Right renal pelvis (tissue), 4 donors: ENCODE measurements at regions not wholly inside any gene's neighbourhood (a gene's known extent, or its start where the extent isn't known, plus 50 kb on each side); places are given as distances from the start of the nearest gene placed in this dataset.

Experiments used
- DNase-seq, 4 donors: peaks; one replicate each; pipeline ENCODE4 v3.0.0-alpha.2; 2013; ENCODE audit warnings: low read depth in 4 of 4, low spot score in 3 of 4, missing footprints in 1 of 4

DNA sequence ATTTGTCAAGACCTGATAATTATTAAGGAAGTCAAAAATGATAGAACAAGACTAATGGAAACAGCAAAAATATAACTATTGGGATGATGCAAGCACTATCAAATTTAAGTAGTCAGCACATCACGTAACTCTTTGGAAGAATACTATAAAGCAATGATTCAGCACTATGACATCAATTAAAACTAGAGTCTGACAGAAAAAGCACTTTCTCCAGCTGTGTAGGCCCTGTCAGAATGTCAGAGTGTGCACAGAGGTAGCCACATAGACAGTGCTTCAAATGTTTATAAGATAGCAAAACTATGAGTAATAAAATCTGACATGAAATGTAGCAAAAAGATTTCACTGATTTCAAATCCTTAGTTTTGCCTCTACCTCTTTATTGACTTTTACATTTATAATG is 1226.6 kb upstream of the ADGRL3 start:
- DNase-seq: no peak

DNA sequence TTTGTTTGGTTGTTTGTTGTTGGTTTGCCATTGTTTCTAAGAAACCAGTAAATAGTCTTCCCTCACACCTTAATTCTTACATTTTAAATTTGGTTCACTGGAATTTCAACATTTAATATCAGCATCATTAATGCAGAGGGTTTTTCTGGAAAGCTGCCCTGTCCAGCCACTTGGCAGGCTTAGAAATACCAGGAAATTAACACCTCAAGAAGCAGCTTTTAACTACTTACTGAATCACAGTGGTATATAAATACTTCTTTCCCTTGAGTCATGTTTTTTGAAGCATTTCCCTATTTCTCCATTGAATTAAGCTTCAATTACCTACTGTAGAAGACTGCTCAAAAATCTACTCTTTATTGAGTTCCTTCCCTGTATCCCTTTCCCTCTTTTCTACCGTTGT is 1221.1 kb upstream of the ADGRL3 start:
- no peak for DNase-seq

DNA sequence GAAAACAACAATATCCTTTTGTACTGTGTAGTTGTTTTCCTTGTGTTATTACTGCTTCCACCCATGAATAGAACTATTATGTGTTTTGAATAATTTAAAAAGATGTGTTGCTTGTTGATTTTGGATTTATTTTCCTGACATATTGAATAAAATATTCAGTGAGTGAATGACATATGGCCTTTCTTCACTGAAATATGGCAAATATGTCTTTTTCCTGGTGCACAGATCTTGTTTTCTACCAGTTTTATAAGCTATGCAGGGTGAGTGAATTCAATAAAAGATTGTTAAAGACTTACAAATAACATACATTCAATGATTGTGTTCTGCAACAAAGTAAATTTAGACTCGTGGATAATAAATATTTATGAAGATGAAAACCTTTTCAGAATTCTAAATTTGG is 1216.3 kb upstream of the ADGRL3 start:
- no peak for DNase-seq

DNA sequence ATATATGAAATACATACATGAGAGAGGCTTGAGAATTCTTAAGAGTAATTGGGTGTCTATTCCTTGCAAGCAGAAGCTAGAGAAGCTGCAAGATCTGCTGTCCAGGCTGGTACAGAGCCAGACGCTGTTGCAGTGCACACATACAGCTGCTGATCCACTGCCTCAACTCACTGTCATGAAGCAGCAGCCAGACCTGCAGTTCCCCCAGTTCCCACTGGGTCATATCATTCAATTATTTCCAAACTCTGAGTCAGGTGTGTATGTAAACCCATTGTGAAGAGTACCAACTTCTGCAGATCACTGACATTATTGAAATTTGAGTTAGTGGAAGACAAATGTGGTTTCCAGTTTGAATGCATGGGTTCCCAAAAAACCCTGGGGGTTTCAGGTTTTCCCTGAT is 1212.8 kb upstream of the ADGRL3 start:
- DNase-seq: no peak

GRCh38 chr4:59994118-59994517 is 1206.0 kb upstream of the ADGRL3 start:
- no peak for DNase-seq

DNA sequence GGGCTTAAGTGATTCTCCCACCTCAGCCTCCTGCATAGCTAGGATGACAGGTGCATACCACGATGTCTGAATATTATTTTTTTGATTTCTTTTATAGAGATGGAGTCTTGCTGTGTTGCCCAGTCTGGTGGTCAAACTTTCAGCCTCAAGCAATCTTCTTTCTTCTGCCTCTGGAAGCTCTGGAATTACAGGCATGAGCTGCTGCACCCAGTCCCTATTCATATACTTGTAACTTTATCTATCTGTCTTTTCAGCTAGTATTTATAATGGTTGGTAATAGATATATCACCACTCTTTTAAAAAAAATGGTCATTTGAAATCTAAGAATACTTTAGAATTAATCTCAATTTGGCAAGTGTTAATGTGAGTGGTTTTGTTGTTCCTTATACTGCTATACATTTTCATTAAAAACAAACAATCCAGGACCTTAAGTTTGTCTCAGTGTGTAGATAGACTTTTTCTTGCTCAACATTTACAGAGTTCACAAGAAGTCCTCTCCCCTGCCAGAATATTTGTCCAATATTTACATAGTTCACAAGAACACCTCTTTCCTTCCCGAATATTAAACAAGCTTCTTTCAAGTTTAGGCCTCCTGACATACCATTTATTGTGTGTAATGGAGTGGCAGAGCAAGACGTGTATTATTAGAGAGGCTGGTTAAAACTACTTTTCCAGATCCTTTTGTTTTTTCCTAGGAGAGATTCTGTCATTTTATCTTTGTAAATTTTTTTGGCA is 1197.4 kb upstream of the ADGRL3 start:
- no peak for DNase-seq

DNA sequence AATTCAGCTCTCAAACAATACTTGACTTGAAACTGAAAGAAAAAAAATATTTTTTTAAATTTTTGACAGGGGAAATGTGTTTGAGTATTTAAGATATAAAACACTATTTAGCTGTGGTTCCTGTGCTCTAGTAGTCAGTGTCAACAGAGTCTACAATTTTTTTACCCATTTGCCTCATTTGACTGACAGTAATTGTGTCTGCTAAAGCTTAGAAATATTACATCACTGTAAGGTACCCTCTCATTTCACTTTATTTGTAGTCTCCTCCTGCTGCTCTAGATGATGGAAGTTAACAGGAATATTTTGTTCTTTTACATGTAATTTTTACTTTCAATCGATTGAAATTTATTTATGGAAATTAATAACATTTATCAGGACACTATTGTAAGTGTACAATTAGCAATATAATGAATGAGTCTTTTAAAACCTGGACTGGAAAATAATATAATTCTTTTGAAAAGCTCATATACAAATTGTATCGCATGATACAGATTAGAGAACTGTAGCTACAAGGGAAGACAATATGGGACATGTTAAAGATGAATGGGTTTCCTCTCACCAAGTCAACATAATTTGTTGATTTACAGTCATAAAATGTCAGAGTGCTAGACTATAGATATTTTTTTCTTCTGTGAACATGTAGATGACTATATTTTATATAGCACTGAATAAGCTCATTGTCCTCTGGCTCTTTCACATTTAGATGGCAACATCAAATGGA is 1186.5 kb upstream of the ADGRL3 start:
- no peak for DNase-seq

DNA sequence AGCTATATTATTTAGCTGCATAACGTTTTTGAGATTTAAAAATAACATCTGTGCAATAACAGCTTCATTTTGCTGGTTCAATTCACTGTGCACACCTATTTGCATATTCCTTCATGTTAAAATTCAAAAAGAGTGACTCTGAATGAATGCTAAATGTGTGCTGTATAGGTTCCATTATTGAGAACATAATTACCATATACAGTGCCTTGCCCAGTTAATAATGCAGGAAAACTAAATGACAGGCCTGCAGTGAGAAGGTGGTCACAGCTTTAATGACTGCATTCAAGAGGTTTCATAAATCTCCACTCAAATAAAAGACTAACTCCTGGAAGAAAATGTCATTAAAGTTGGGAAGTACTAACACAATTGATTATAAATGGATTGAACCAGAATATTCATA is 1183.2 kb upstream of the ADGRL3 start:
- DNase-seq: no peak

DNA sequence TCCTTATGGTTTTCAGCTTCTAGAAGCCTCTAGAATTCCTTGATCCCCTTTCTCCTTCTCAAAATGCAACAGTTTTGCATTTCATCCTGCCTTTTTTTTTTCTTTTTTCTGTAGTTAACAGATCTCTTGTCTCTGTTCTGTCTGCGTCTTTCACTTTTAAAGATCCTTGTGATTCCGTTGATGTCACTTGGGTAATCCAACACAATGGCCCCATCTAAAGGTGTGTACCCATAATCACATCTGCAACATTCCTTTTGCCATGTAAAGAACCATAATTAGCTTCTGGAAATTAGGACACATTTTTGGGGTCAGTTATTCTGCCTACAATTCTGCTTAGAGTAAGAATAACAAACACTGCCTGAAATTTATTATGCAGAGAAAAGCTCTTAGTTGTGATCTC is 1180.9 kb upstream of the ADGRL3 start:
- no peak for DNase-seq

- DNase-seq: no peak
Measured at GRCh38 chr4:60019946-60020345, 1180.2 kb upstream of the ADGRL3 start.

DNA sequence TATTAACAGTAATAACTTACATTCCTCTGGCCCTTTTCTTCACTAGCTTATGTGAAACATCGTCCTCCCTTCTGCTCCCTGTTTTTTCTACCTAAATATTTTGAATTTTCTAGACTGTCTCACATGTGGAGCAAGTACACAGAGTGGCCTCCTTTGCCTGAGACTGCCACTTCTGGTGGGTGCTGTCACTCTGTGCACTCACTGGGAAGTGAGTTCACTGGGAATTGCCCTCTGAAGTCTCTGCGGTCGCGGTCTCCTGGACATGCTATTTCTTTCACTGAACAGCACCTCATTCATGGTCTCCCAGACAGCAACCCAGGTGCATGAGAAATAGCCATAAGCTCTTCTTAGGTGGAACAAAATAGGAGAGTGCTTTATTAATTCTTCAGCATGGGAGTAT is 1179.7 kb upstream of the ADGRL3 start:
- no peak for DNase-seq

DNA sequence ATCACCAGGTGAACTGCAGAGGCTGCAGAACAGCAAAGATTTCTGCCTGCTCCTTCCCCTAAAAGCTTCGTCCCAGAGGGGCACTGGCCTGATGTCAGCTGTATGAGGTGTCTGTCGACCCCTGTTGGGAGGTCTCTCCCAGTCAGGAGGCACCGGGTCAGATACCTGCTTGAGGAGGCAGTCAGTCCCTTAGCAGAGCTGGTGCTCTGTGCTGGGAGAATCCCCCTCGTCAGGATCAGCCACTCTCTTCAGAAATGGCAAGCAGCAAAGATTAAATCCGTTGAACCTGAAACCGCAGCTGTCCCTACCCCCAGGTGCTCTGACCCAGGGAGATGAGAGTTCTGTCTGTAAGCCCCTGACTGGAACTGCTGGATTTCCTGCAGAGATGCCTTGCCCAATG is 1166.3 kb upstream of the ADGRL3 start:
- no peak for DNase-seq

- DNase-seq: no peak
Measured at GRCh38 chr4:60034361-60034760, 1165.8 kb upstream of the ADGRL3 start.

DNA sequence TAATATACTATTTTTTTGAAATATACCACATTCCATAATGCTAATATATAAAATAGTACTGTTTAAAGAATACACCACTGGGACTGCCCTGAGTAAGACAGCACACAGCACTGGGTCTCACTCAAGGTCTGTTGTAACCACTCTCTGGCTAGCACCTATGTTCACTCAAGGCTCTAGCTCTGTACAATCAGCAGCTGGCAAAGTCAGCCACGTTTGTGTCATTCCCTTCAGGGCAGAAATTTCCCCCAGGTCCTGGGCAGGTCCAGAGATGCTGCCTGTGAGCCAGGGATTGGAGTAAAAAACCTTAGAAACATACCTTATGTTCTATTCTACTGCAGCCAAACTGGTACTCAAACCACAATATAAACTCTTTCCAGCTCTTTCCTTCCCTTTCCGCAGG is 1160.2 kb upstream of the ADGRL3 start:
- DNase-seq: no peak

DNA sequence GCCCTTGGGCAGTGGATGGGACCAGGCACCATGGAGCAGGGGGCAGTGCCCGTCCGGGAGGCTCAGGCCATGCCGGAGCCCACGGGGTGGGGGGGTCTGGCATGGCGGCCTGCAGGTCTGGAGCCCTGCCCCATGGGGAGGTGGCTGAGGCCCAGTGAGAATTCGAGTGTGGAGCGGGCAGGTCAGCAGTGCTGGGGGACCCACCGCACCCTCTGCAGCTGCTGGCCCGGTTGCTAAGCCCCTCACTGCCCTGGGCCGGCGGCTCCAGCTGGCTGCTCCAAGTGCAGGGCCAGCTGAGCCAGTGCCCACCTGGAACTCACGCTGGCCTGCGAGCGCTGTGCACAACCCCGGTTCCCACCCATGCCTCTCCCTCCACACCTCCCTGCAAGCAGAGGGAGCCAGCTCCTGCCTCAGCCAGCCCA is 1157.9 kb upstream of the ADGRL3 start:
- no peak for DNase-seq

GRCh38 chr4:60042941-60043340 is 1157.2 kb upstream of the ADGRL3 start:
- no peak for DNase-seq

DNA sequence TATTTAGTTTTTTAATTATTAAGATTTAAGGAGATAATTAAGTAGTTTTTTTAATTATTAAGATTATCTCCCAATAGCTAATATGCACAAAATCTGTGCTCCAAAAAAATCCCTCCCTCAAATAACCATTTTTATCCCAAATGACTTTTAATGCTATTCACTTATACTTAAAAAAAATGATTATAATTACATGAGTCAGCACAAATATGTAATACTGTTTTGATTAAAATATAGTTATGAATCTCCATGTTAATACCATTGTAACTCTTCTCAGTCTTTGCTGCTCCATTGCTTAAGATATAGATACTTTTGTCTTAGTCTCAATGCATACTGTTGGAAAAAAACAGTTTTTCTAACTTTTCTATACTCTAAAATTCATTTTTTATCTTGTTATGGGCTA is 1121.1 kb upstream of the ADGRL3 start:
- no peak for DNase-seq

- no peak for DNase-seq
Measured at GRCh38 chr4:60081839-60082238, 1118.3 kb upstream of the ADGRL3 start.

DNA sequence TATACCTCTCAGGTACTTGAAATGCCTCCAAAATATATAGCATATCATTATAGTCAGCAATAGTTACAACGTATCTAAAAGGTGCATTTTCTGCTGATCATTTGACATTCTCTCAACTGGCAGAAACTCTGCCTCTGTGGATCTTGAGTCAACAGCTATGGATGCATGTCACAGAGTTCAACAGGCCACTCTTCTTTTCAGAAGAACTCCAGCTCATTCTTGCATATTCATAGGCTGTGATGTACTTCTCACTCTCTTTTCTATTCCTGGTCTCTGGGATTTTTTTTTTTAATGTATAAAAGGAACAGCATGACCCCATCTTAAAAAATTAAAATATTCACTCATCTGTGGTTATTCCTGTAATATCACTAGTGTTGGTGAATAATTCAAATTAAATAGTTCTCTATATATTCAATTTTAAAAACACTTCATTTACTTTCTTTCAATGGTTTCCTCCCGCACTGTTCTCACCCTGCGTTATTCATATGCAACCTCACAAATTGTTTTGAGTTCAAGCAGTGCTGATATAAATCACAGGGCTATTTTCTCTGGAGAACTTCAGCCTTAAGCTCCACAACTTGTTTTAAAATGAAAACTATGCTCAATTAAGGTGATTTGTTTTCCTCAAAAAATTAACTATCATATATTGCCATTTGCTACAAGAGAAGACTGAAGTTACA is 1111.2 kb upstream of the ADGRL3 start:
- DNase-seq: no peak

- no peak for DNase-seq
Measured at GRCh38 chr4:60089546-60090273, 1110.4 kb upstream of the ADGRL3 start.

DNA sequence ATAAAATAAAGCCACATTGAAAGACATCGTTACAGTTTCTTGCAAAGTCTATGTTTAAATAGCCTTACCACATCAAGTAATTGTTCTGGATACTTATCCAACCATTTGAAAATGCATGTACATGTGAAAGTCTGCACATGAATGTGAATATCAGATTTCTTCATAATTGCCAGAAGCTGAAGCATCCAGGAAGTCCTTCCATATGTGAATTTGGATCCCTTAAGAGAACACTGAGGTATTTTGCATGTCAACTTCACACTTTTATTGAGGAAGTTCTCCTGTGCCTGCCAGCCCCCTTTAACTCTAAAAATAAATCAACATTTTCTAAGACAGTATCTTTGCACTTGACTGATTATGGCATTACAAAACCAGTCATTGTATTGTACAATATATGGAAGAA is 1103.5 kb upstream of the ADGRL3 start:
- no peak for DNase-seq
